WTC11 (cell line): ENCODE measurements at regions not wholly inside any gene's neighbourhood (a gene's known extent, or its start where the extent isn't known, plus 50 kb on each side); places are given as distances from the start of the nearest gene placed in this dataset.

Source experiments
- ATAC-seq: fragments of 200-7000 bp; cut with Tn5 transposase; 2 replicates; pipeline ENCODE4 v1.10.0; 2021; ENCODE audit warnings: mild to moderate bottlenecking, moderate library complexity
- CTCF ChIA-PET: fragments of 300-600 bp; sonication (Branson Sonifier 250); formaldehyde crosslinking; loops from one replicate; lab custom pipeline; 2021; ENCODE audit warnings: antibody characterized with exemption; lab: Charles Lee
- POLR2A ChIA-PET: fragments of 350-600 bp; sonication (Branson Sonifier 250); formaldehyde crosslinking; loops from one replicate; lab custom pipeline; 2021; ENCODE audit warnings: antibody characterized with exemption; lab: Charles Lee
- DNase-seq: peaks from one replicate; pipeline ENCODE4 v3.0.0; 2021; ENCODE audit warnings: low spot score
- H3K27ac Mint-ChIP-seq: 2 replicates; pipeline ENCODE4 v1.8.0; 2021; ENCODE audit warnings: mixed read lengths
- H3K27me3 Mint-ChIP-seq: 2 replicates; pipeline ENCODE4 v1.8.0; 2021; ENCODE audit warnings: low read depth, mild to moderate bottlenecking, moderate library complexity, mixed read lengths
- H3K36me3 Mint-ChIP-seq: 2 replicates; pipeline ENCODE4 v1.8.0; 2021; ENCODE audit warnings: mixed read lengths
- H3K4me1 Mint-ChIP-seq: 2 replicates; pipeline ENCODE4 v1.8.0; 2022; ENCODE audit warnings: mixed read lengths
- H3K4me3 Mint-ChIP-seq: 2 replicates; pipeline ENCODE4 v1.8.0; 2021; ENCODE audit warnings: mild to moderate bottlenecking, moderate library complexity, mixed read lengths
- H3K9me3 Mint-ChIP-seq: 2 replicates; pipeline ENCODE4 v1.8.0; 2021; ENCODE audit warnings: mixed read lengths
- ATF1 ChIP-seq: sonication (generic); formaldehyde crosslinking; IDR thresholded peaks from 2 replicates; pipeline ENCODE4 v1.8.1; 2023; ENCODE audit warnings: mild to moderate bottlenecking, moderate library complexity, missing genetic modification reagents
- FOXJ3 ChIP-seq: sonication (generic); formaldehyde crosslinking; IDR thresholded peaks from 2 replicates; pipeline ENCODE4 v1.9.0; 2021; ENCODE audit warnings: missing genetic modification reagents, mild to moderate bottlenecking, borderline replicate concordance
- GRHL2 ChIP-seq: fragments of 250-450 bp; sonication (Bioruptor Pico); IDR thresholded peaks from 2 replicates; pipeline ENCODE4 v1.8.0; 2022; ENCODE audit warnings: mild to moderate bottlenecking, moderate library complexity; ENCODE audit not compliant: insufficient replicate concordance, severe bottlenecking
- JAZF1 ChIP-seq: fragments of 250-450 bp; sonication (Bioruptor Pico); IDR thresholded peaks from 2 replicates; pipeline ENCODE4 v1.9.0; 2021; ENCODE audit warnings: moderate library complexity, mild to moderate bottlenecking, inconsistent platforms
- JUN ChIP-seq: sonication (generic); formaldehyde crosslinking; IDR thresholded peaks from 2 replicates; pipeline ENCODE4 v1.8.0; 2023; ENCODE audit warnings: mild to moderate bottlenecking, missing genetic modification reagents
- KAT7 ChIP-seq: sonication (generic); formaldehyde crosslinking; IDR thresholded peaks from 2 replicates; pipeline ENCODE4 v1.8.1; 2023; ENCODE audit warnings: missing genetic modification reagents, mild to moderate bottlenecking, borderline replicate concordance
- MXD4 ChIP-seq: fragments of 250-450 bp; sonication (Bioruptor Pico); IDR thresholded peaks from 2 replicates; pipeline ENCODE4 v1.8.0; 2021; ENCODE audit warnings: mild to moderate bottlenecking, moderate library complexity, borderline replicate concordance
- MYBL2 ChIP-seq: sonication (generic); formaldehyde crosslinking; IDR thresholded peaks from 2 replicates; pipeline ENCODE4 v1.8.1; 2023; ENCODE audit warnings: mild to moderate bottlenecking, moderate library complexity, missing genetic modification reagents
- SMAD4 ChIP-seq: sonication (generic); formaldehyde crosslinking; IDR thresholded peaks from 2 replicates; pipeline ENCODE4 v1.8.0; 2022; ENCODE audit warnings: mild to moderate bottlenecking, missing genetic modification reagents
- SP1 ChIP-seq: sonication (generic); formaldehyde crosslinking; conservative IDR thresholded peaks from 2 replicates; pipeline ENCODE4 v1.8.1; 2022; ENCODE audit warnings: missing genetic modification reagents
- TCF7 ChIP-seq: sonication (generic); formaldehyde crosslinking; IDR thresholded peaks from 2 replicates; pipeline ENCODE4 v1.8.0; 2022; ENCODE audit warnings: mild to moderate bottlenecking, low read depth, missing genetic modification reagents, moderate library complexity
- TP53 ChIP-seq: sonication (generic); formaldehyde crosslinking; IDR thresholded peaks from 2 replicates; pipeline ENCODE4 v1.8.1; 2023; ENCODE audit warnings: mild to moderate bottlenecking, missing genetic modification reagents
- ZNF671 ChIP-seq: fragments of 250-450 bp; sonication (Bioruptor Pico); IDR thresholded peaks from 2 replicates; pipeline ENCODE4 v1.8.0; 2021; ENCODE audit warnings: mild to moderate bottlenecking
- TF ChIP-seq, protein P1 (sequence below): sonication (generic); formaldehyde crosslinking; IDR thresholded peaks from 2 replicates; pipeline ENCODE4 v1.8.0; 2022; ENCODE audit warnings: mild to moderate bottlenecking, missing genetic modification reagents
- TF ChIP-seq, protein P2 (sequence below): fragments of 250-450 bp; sonication (Bioruptor Pico); IDR thresholded peaks from 2 replicates; pipeline ENCODE4 v1.9.0; 2021; ENCODE audit warnings: moderate library complexity, mild to moderate bottlenecking, inconsistent platforms, borderline replicate concordance
- TF ChIP-seq, protein P3 (sequence below): sonication (generic); formaldehyde crosslinking; IDR thresholded peaks from 2 replicates; pipeline ENCODE4 v1.8.1; 2023; ENCODE audit warnings: mild to moderate bottlenecking, missing genetic modification reagents
- TF ChIP-seq, protein P4 (sequence below): sonication (generic); formaldehyde crosslinking; IDR thresholded peaks from 2 replicates; pipeline ENCODE4 v1.8.1; 2023; ENCODE audit warnings: mild to moderate bottlenecking, moderate library complexity, missing genetic modification reagents
- TF ChIP-seq, protein P5 (sequence below): sonication (generic); formaldehyde crosslinking; conservative IDR thresholded peaks from 2 replicates; pipeline ENCODE4 v1.8.1; 2023; ENCODE audit warnings: mild to moderate bottlenecking, low read depth, missing genetic modification reagents, moderate library complexity
- TF ChIP-seq, protein P6 (sequence below): sonication (generic); formaldehyde crosslinking; IDR thresholded peaks from 2 replicates; pipeline ENCODE4 v1.8.0; 2022; ENCODE audit warnings: mild to moderate bottlenecking, missing genetic modification reagents

DNA sequence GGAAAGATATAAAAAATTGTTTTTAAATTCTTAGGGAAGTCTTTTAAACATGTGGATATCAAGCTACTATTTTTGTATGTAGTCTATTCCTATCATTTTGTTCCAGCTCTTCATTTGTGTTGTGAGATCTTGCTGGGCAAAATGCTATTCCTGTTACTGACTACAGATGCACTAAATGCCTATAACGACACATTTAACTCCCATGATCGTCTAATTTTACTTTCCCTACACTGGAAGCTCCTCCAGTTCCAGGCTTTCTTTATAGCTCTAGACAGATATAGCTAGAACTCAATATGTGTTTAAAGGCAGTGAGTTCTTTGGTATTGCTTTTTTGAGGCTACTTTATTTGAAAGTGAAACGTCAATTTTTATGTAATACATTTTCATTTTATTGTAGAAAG lies 971.5 kb upstream of the CITED2 start:
- Mint-ChIP-seq H3K9me3 (peaks cover 11% of the 10 kb centered on the region), H3K36me3 (peaks cover 6% of the 10 kb centered on the region), H3K4me1 (peaks cover 20% of the 10 kb centered on the region), H3K27ac (no peak overlapping the region), H3K4me3 (no peak overlapping the region), H3K27me3 (no peaks in the 10 kb centered on the region; the same call in 1 of the 2 replicates)
- CTCF ChIA-PET, result no interaction called here
- ATAC-seq (no peak), DNase-seq (no peak)
- TF ChIP-seq, protein P1, sequence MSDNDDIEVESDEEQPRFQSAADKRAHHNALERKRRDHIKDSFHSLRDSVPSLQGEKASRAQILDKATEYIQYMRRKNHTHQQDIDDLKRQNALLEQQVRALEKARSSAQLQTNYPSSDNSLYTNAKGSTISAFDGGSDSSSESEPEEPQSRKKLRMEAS (CRISPR knock-in tag), result no peak
- POLR2A ChIA-PET, result no interaction called here

DNA sequence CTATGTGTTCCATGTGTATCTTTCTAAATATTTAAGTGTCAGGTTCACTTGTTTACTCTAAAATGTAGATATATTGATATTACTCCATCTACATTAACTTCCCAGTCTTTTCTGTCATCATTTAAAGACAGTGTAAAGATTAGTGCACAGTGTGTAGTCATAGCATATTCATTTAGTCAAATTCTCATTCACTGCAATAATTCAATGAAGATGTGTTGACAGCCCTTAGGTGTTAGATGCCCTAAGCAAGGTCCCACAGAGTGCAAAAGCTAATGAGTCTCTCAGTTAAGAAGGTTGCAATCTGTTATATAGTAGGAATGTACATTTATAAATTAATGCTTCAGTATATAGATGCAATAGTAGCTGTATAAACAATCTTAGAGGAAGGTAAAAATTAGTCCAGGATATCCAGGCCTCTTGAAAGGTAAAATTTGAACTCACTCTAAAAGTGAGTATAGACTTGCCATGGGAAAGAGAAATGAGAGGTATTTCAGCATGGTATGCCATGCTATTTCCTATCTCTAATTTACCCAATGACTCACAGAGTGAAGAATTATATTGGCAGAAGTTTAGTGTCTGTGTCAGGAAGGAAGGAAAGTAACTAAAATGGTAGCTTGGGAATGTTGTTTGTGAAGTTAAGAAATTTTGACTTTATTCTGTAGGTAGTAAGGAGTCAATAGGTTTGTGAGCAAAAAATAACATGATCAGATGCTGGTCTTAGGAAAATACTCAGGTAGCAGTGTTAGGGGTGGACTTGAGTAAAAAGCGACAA lies 969.9 kb upstream of the CITED2 start:
- peaks cover 11% of the 10 kb centered on the region for H3K4me1 Mint-ChIP-seq
- DNase-seq, result no peak
- ChIA-PET CTCF (no interaction called here), POLR2A (no interaction called here)
- no peaks in the 10 kb centered on the region; the same call in 1 of the 2 replicates for H3K27me3 Mint-ChIP-seq
- peaks cover 19% of the 10 kb centered on the region for H3K36me3 Mint-ChIP-seq
- TF ChIP-seq JUN (CRISPR knock-in tag) (no peak), JAZF1 (no peak), ZNF671 (CRISPR knock-in tag) (no peak)
- TF ChIP-seq, protein P2, sequence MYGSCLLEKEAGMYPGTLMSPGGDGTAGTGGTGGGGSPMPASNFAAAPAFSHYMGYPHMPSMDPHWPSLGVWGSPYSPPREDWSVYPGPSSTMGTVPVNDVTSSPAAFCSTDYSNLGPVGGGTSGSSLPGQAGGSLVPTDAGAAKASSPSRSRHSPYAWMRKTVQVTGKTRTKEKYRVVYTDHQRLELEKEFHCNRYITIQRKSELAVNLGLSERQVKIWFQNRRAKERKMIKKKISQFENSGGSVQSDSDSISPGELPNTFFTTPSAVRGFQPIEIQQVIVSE (CRISPR knock-in tag), result no peak
- TF ChIP-seq, protein P3, sequence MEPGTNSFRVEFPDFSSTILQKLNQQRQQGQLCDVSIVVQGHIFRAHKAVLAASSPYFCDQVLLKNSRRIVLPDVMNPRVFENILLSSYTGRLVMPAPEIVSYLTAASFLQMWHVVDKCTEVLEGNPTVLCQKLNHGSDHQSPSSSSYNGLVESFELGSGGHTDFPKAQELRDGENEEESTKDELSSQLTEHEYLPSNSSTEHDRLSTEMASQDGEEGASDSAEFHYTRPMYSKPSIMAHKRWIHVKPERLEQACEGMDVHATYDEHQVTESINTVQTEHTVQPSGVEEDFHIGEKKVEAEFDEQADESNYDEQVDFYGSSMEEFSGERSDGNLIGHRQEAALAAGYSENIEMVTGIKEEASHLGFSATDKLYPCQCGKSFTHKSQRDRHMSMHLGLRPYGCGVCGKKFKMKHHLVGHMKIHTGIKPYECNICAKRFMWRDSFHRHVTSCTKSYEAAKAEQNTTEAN, result no peak
- TF ChIP-seq, all 79 proteins: peak for 0
- Mint-ChIP-seq H3K4me3 (no peak overlapping the region), H3K27ac (peak overlapping the region; percentile 9; the same call in 1 of the 2 replicates), H3K9me3 (peaks cover 24% of the 10 kb centered on the region)
- ATAC-seq, result no peak

DNA sequence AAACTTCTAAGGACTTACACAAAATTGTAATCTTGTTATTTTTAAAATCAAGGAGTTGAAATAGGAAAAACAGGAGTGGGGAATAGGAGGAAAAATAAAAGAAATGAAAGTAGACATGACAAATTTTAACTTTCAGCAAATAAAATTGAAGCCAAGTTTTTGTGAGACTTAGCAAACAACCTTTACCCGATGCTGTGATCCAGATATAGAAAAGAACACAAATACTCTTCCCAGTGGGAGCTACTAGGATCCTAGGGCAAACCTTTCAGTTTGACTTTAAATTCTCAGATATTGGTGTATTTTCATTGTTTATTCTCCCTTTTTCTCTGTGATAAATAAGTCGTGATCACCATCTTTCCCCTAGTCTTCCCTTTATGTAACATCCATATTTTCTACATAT lies 968.7 kb upstream of the CITED2 start:
- peaks cover 25% of the 10 kb centered on the region for H3K36me3 Mint-ChIP-seq
- no peaks in the 10 kb centered on the region; the same call in 1 of the 2 replicates for H3K27me3 Mint-ChIP-seq
- peaks cover 34% of the 10 kb centered on the region for H3K9me3 Mint-ChIP-seq
- no peak overlapping the region for H3K27ac Mint-ChIP-seq
- DNase-seq (no peak), ATAC-seq (no peak)
- H3K4me3 Mint-ChIP-seq, result no peak overlapping the region
- TF ChIP-seq MYBL2 (CRISPR knock-in tag) (no peak), TP53 (no peak), FOXJ3 (CRISPR knock-in tag) (no peak), KAT7 (CRISPR knock-in tag) (no peak)
- TF ChIP-seq, protein P4, sequence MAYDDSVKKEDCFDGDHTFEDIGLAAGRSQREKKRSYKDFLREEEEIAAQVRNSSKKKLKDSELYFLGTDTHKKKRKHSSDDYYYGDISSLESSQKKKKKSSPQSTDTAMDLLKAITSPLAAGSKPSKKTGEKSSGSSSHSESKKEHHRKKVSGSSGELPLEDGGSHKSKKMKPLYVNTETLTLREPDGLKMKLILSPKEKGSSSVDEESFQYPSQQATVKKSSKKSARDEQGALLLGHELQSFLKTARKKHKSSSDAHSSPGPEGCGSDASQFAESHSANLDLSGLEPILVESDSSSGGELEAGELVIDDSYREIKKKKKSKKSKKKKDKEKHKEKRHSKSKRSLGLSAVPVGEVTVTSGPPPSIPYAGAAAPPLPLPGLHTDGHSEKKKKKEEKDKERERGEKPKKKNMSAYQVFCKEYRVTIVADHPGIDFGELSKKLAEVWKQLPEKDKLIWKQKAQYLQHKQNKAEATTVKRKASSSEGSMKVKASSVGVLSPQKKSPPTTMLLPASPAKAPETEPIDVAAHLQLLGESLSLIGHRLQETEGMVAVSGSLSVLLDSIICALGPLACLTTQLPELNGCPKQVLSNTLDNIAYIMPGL, result no peak
- POLR2A ChIA-PET, result no interaction called here
- peaks cover 8% of the 10 kb centered on the region for H3K4me1 Mint-ChIP-seq
- CTCF ChIA-PET, result no interaction called here

DNA sequence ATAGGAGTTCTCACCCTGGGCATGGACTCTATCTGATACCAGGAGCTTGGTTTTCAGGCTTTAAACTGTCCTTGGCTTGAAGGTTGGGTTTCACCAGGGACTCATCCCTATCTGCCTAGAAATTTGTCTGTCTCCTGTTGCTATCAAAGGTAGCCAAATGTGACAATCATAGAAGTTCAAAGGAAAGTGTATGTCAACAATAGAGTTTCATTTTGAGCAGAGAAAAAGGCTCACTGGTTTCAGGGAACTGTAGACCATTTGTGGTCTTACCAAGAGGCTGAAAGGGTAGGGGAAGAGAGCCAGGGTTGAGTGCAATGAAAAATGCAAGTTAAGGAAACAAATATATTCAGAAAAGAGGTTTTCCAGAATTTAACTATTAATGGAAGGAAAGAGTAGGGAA lies 966.8 kb upstream of the CITED2 start:
- ATAC-seq (no peak), DNase-seq (no peak)
- no peaks in the 10 kb centered on the region; the same call in 1 of the 2 replicates for H3K27me3 Mint-ChIP-seq
- H3K4me1 Mint-ChIP-seq, result 0 out of 2 replicates have a peak, but pooled peaks cover 3% of the 10 kb centered on the region
- no peak overlapping the region for H3K4me3 Mint-ChIP-seq
- H3K36me3 Mint-ChIP-seq, result peaks cover 25% of the 10 kb centered on the region
- POLR2A ChIA-PET, result no interaction called here
- CTCF ChIA-PET, result no interaction called here
- H3K9me3 Mint-ChIP-seq, result peaks cover 49% of the 10 kb centered on the region
- H3K27ac Mint-ChIP-seq, result no peak overlapping the region
- TF ChIP-seq TCF7 (no peak), SP1 (CRISPR knock-in tag) (no peak), KAT7 (CRISPR knock-in tag) (no peak), TP53 (no peak), GRHL2 (CRISPR knock-in tag) (no peak), ATF1 (no peak), MXD4 (no peak), SMAD4 (CRISPR knock-in tag) (no peak)
- TF ChIP-seq, protein P5, sequence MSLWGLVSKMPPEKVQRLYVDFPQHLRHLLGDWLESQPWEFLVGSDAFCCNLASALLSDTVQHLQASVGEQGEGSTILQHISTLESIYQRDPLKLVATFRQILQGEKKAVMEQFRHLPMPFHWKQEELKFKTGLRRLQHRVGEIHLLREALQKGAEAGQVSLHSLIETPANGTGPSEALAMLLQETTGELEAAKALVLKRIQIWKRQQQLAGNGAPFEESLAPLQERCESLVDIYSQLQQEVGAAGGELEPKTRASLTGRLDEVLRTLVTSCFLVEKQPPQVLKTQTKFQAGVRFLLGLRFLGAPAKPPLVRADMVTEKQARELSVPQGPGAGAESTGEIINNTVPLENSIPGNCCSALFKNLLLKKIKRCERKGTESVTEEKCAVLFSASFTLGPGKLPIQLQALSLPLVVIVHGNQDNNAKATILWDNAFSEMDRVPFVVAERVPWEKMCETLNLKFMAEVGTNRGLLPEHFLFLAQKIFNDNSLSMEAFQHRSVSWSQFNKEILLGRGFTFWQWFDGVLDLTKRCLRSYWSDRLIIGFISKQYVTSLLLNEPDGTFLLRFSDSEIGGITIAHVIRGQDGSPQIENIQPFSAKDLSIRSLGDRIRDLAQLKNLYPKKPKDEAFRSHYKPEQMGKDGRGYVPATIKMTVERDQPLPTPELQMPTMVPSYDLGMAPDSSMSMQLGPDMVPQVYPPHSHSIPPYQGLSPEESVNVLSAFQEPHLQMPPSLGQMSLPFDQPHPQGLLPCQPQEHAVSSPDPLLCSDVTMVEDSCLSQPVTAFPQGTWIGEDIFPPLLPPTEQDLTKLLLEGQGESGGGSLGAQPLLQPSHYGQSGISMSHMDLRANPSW (CRISPR knock-in tag), result no peak
- TF ChIP-seq, protein P6, sequence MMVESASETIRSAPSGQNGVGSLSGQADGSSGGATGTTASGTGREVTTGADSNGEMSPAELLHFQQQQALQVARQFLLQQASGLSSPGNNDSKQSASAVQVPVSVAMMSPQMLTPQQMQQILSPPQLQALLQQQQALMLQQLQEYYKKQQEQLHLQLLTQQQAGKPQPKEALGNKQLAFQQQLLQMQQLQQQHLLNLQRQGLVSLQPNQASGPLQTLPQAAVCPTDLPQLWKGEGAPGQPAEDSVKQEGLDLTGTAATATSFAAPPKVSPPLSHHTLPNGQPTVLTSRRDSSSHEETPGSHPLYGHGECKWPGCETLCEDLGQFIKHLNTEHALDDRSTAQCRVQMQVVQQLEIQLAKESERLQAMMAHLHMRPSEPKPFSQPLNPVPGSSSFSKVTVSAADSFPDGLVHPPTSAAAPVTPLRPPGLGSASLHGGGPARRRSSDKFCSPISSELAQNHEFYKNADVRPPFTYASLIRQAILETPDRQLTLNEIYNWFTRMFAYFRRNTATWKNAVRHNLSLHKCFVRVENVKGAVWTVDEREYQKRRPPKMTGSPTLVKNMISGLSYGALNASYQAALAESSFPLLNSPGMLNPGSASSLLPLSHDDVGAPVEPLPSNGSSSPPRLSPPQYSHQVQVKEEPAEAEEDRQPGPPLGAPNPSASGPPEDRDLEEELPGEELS, result no peak
- TF ChIP-seq, protein P1 (CRISPR knock-in tag), result no peak
